Right kidney (tissue), 1 donor: ENCODE measurements at regions not wholly inside any gene's neighbourhood (a gene's known extent, or its start where the extent isn't known, plus 50 kb on each side); places are given as distances from the start of the nearest gene placed in this dataset.
"Not testable (repeated sequence)": the region's sequence is repeated elsewhere in the genome, so short reads cannot be mapped to it uniquely, and the experiment has no call there.

ENCODE experiments used
- DNase-seq: peaks from one replicate; pipeline ENCODE4 v3.0.0-alpha.2; 2016

GRCh38 chr10:62996925-62997324, 136.2 kb upstream of the NRBF2 start:
- peak; percentile 13 for DNase-seq

GRCh38 chr10:62996516-62996915, 136.6 kb upstream of the NRBF2 start:
- DNase-seq: no peak

GRCh38 chr10:62993121-62993520, 140.0 kb upstream of the NRBF2 start:
- no peak for DNase-seq

GRCh38 chr10:62992145-62992721, 140.9 kb upstream of the NRBF2 start:
- no peak for DNase-seq

- DNase-seq: no peak
Measured at GRCh38 chr10:62990126-62990525, 143.0 kb upstream of the NRBF2 start.

- DNase-seq: no peak
Measured at GRCh38 chr10:62985807-62986600, 147.1 kb upstream of the NRBF2 start.

- DNase-seq: no peak
Measured at GRCh38 chr10:62981096-62981495, 152.0 kb upstream of the NRBF2 start.

GRCh38 chr10:62980687-62981086, 152.4 kb upstream of the NRBF2 start:
- no peak for DNase-seq

- DNase-seq: no peak
Measured at GRCh38 chr10:62979921-62980320, 153.2 kb upstream of the NRBF2 start.

GRCh38 chr10:62978482-62978881, 154.6 kb upstream of the NRBF2 start:
- no peak for DNase-seq

GRCh38 chr10:62974795-62975194, 158.3 kb upstream of the NRBF2 start:
- not testable (repeated sequence) for DNase-seq

GRCh38 chr10:62972103-62972502, 155.9 kb upstream of the EGR2 start:
- no peak for DNase-seq

GRCh38 chr10:62964026-62964425, 147.9 kb upstream of the EGR2 start:
- no peak for DNase-seq

- no peak for DNase-seq
Measured at GRCh38 chr10:62961951-62962523, 145.9 kb upstream of the EGR2 start.

- DNase-seq: no peak
Measured at GRCh38 chr10:62960416-62960815, 144.2 kb upstream of the EGR2 start.

- no peak for DNase-seq
Measured at GRCh38 chr10:62959553-62959952, 143.4 kb upstream of the EGR2 start.

GRCh38 chr10:62958980-62959379, 142.8 kb upstream of the EGR2 start:
- no peak for DNase-seq

GRCh38 chr10:62946278-62946677, 130.1 kb upstream of the EGR2 start:
- DNase-seq: no peak

GRCh38 chr10:62939698-62940097, 123.5 kb upstream of the EGR2 start:
- no peak for DNase-seq

GRCh38 chr10:62938672-62939071, 122.5 kb upstream of the EGR2 start:
- DNase-seq: no peak

- no peak for DNase-seq
Measured at GRCh38 chr10:62937674-62938073, 121.5 kb upstream of the EGR2 start.

- DNase-seq: no peak
Measured at GRCh38 chr10:62935022-62935421, 118.9 kb upstream of the EGR2 start.

- DNase-seq: no peak
Measured at GRCh38 chr10:62934258-62934657, 118.1 kb upstream of the EGR2 start.

GRCh38 chr10:62928763-62929162, 112.6 kb upstream of the EGR2 start:
- not testable (repeated sequence) for DNase-seq
